Kidney epithelial cell (primary cell): ENCODE measurements at regions not wholly inside any gene's neighbourhood (a gene's known extent, or its start where the extent isn't known, plus 50 kb on each side); places are given as distances from the start of the nearest gene placed in this dataset.

Experiments
- DNase-seq: peaks from one replicate; pipeline ENCODE4 v3.0.0-alpha.2; 2010; ENCODE audit warnings: low read depth
- H3K27me3 ChIP-seq: 2 replicates; pipeline ENCODE4 v1.6.0; 2011; ENCODE audit warnings: low read length; ENCODE audit not compliant: control insufficient read depth, insufficient read depth
- H3K36me3 ChIP-seq: 2 replicates; pipeline ENCODE4 v1.5.1; 2011; ENCODE audit warnings: low read length; ENCODE audit not compliant: control insufficient read depth, insufficient read depth
- H3K4me3 ChIP-seq: 2 replicates; pipeline ENCODE4 v1.5.1; 2011; ENCODE audit warnings: low read depth, mild to moderate bottlenecking, control low read depth, low read length
- TF ChIP-seq, protein P1 (sequence below): IDR thresholded peaks from 2 replicates; pipeline ENCODE4 v1.5.1; 2011; ENCODE audit warnings: mild to moderate bottlenecking, moderate library complexity, low read length, control low read depth, inconsistent platforms; ENCODE audit not compliant: insufficient read depth, poor library complexity, severe bottlenecking

DNA sequence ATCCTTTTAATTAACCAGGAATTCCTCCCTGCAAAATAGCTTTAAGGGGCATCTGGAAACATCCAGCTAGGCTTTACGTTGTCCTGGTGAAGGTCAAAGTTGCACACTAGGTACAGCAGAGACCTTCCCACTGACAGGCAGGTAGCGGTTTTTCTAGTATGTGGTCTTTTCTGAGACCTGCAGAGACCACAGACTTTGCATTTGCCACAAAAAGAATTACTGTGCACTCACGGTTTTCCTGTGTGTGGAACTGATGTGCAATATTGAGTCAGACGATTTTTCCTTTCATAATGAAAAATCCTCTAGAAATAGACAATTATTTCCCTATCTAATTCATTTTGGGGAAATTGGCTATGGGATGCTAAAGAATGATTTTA lies 417.0 kb upstream of the ADAMTSL1 start:
- TF ChIP-seq, protein P1, sequence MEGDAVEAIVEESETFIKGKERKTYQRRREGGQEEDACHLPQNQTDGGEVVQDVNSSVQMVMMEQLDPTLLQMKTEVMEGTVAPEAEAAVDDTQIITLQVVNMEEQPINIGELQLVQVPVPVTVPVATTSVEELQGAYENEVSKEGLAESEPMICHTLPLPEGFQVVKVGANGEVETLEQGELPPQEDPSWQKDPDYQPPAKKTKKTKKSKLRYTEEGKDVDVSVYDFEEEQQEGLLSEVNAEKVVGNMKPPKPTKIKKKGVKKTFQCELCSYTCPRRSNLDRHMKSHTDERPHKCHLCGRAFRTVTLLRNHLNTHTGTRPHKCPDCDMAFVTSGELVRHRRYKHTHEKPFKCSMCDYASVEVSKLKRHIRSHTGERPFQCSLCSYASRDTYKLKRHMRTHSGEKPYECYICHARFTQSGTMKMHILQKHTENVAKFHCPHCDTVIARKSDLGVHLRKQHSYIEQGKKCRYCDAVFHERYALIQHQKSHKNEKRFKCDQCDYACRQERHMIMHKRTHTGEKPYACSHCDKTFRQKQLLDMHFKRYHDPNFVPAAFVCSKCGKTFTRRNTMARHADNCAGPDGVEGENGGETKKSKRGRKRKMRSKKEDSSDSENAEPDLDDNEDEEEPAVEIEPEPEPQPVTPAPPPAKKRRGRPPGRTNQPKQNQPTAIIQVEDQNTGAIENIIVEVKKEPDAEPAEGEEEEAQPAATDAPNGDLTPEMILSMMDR: no peak
- H3K4me3 ChIP-seq: no peak overlapping the region
- no peaks in the 10 kb centered on the region for H3K36me3 ChIP-seq
- no peak for DNase-seq
- H3K27me3 ChIP-seq: no peaks in the 10 kb centered on the region

DNA sequence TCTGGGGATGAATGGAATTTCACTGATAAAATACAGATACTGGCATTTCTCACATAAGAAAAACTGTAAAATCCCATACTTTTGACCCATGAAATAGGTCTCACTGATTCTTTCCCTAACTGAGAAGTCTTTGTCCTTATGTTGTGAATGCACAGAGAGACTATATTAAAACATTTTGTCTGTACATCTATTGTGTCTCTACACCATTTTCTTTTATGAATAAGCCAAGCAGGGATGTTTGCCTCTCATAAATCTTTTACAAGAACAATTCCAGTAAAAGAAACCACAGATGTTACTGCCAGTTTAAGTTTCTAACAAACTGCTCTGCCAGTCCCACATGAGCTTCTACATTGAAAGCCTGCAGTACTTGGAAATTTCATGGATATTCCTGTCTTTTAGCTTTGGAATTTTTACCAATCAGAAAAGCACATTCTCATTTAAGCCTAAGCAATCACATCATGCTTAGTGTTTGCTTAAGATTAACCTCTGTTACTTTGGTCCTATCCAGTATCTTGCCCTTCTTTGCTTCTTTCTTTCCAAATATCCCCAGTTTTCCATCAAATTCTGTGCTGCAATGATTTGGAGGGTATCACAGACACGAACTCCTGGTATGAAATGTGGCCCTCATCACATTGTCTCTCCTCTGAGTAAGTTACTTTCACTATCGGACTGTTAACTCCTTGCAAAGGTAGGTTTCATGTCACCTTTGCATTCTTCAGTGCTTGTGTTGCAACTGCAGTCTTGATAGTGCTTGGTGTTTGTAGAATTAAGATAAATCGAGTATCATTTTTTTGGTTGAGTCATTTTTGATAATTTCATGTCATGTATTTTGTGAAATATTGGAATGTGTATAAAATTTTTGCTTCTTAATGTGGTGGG lies 415.1 kb upstream of the ADAMTSL1 start:
- no peaks in the 10 kb centered on the region for H3K27me3 ChIP-seq
- no peak for DNase-seq
- H3K4me3 ChIP-seq: no peak overlapping the region
- no peaks in the 10 kb centered on the region for H3K36me3 ChIP-seq
- TF ChIP-seq, protein P1: no peak

DNA sequence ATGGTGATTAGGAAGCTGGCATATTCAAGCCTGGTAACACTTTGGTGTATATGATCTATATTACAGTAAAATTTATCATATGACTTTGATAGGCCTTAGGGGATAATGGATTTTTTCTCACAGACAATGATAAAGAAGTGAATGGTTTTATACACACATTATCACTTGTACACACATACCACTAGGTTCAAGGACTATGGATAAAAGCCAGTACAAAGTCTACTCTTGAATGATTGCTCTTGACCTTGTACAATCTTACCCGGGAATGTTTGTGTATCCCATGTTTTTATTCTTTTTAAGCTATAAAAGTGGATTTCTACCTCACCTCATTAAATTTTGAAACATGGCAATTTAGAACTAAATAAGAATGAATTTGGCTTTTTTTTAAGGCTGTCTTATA lies 414.5 kb upstream of the ADAMTSL1 start:
- Histone ChIP-seq H3K36me3 (no peaks in the 10 kb centered on the region), H3K27me3 (no peaks in the 10 kb centered on the region), H3K4me3 (no peak overlapping the region)
- no peak for DNase-seq
- TF ChIP-seq, protein P1: no peak

DNA sequence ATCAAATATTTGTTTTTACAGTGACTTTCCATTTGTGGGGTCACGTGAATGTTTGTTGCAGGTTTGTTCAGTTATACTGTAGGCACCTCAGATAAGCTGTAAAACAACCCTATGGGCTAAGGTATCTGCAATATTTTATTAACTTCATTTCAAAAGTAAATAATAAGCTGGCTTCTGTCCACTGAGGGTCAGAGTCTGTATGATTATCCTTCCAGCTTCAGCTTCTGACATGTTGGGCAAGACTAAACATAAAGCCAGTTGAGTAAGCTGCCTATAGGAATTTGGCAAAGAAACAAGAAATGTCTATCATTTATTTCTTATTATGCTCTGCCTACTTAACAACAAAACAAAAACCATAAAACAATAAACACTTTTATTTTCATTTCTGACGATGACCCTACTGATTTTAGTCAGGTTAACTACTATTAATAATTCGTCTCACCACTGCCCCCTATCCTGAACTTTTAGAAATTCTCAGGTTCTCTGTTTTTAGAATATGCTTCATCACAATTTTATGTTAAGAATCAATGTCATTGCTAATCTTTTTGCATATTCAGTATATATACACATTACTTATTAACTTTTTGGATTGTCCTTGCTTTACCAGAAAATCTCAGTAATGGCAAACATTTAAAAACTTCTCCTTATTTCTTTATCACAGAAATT lies 413.6 kb upstream of the ADAMTSL1 start:
- TF ChIP-seq, protein P1: no peak
- Histone ChIP-seq H3K4me3 (no peak overlapping the region), H3K36me3 (no peaks in the 10 kb centered on the region), H3K27me3 (no peaks in the 10 kb centered on the region)
- DNase-seq: no peak

DNA sequence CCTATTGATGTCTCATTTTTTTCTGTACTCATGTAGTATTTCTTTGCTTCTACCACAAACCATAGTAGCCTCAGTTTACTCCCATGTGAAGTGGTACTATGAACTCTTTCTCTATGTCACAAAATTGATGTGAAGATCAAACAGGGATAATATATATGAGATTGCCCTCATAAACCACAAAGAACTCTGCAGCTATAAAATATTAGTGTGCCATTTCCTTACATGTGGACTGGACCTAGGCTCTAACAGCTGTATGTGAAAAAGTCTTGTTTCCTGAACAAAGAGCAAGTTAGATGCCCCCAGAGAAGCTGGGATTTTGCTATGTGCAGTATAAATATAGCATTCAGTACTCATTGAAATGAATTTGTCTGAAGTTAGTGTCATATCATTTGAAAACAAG lies 412.6 kb upstream of the ADAMTSL1 start:
- no peak for DNase-seq
- TF ChIP-seq, protein P1: no peak
- Histone ChIP-seq H3K4me3 (no peak overlapping the region), H3K36me3 (no peaks in the 10 kb centered on the region), H3K27me3 (no peaks in the 10 kb centered on the region)
